CD1c-positive myeloid dendritic cell (primary cell): ENCODE measurements at regions not wholly inside any gene's neighbourhood (a gene's known extent, or its start where the extent isn't known, plus 50 kb on each side); places are given as distances from the start of the nearest gene placed in this dataset.
"Not testable (repeated sequence)": the region's sequence is repeated elsewhere in the genome, so short reads cannot be mapped to it uniquely, and the experiment has no call there.

Experiments used
- DNase-seq: peaks from one replicate; pipeline ENCODE4 v3.0.0-alpha.2; 2016; ENCODE audit errors: extremely low spot score

- DNase-seq = no peak
Observed at GRCh38 chrY:26638063-26638462, 1016.1 kb downstream of the CDY1 start.

DNA sequence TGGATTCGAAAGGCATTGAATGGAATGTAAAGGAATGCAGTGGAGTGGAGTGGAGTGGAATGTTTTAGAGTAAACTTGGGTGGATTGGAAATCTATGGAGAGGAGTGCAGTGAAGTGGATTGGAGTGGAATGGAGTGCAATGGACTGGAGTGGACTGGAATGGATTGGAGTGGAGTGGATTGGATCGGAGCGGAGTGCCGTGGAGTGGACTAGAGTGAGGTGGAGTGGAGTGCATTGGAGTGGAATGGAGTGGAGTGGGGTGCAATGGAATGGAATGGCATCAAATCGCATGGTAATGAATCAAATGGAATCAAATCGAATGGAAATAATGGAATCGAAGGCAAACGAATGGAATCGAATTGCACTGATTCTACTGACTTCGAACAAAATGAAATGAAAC lies 1023.9 kb downstream of the CDY1 start:
- DNase-seq = not testable (repeated sequence)

DNA sequence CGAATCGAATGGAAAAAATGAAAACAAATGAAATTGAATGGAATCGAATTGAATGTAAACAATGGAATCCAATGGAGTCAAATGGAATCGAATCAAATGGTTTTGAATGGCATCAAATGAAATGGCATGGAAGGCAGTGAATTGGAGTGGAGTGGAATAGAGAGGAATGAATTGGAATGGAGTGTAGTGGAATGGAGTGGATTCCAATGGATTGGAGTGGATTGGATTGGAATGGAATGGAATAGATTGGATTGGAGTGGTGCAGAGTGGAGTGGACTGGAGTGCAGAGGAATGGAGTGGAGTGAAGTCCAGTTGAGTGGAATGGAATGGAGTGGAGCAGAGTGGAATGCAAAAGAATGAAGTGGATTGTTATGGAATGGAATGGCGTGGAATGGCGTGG lies 1026.3 kb downstream of the CDY1 start:
- not testable (repeated sequence) for DNase-seq

GRCh38 chrY:26664245-26664644 lies 1042.3 kb downstream of the CDY1 start:
- DNase-seq = not testable (repeated sequence)

DNA sequence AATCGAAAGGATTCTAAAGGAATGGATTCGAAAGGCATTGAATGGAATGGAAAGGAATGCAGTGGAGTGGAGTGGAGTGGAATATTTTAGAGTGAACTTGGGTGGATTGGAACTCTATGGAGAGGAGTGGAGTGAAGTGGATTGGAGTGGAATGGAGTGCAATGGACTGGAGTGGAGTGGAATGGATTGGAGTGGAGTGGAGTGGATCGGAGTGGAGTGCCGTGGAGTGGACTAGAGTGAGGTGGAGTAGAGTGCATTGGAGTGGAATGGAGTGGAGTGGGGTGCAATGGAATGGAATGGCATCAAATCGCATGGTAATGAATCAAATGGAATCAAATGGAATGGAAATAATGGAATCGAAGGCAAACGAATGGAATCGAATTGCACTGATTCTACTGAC lies 1044.8 kb downstream of the CDY1 start:
- DNase-seq = not testable (repeated sequence)

GRCh38 chrY:26669243-26669642 lies 1047.3 kb downstream of the CDY1 start:
- DNase-seq = not testable (repeated sequence)

- peak; percentile 16 for DNase-seq
Observed at GRCh38 chrY:26670360-26670871, 1048.5 kb downstream of the CDY1 start.

DNA sequence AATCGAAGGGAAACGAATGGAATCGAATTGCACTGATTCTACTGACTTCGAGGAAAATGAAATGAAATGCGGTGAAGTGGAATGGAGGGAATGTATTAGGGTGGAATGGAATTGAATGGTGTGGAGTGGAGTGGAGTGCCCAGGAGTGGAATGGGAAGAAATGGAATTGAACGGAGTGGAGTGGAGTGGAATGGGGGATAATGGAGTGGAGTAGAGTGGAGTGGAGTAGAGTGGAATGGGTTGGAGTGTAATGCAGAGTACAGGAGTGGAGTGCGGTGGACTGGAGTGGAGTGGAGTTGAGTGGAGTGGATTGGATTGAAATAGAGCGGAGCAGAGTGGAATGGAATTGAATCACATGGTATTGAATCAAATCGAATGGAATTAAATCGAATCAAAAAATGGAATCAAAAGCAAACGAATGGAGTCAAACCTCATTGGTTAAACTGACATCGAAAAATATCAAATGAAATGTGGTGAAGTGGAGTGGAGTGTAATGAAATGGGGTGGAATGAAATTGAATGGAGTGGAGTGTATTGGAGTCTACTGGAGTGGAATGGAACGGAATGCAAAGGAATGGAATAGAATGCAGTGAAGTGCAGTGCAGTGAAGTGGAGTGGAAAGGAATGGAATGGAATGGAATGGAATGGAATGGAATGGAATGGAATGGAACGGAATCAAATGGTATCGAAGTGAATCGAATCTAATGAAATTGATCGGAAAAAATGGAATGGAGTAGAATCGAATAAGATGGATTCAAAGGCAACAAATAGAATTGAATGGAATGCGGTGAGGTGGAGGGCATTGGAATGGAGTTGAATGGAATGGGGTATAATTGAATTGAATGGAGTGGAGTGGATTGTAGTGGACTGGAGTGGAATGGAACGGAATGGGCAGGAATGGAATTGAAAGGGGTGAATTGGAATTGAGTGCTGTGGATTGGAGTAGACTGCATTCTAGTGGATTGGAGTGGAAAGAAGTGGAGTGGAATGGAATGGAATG lies 1049.3 kb downstream of the CDY1 start:
- DNase-seq = peak; percentile 34
